A673 (cell line): ENCODE measurements at regions not wholly inside any gene's neighbourhood (a gene's known extent, or its start where the extent isn't known, plus 50 kb on each side); places are given as distances from the start of the nearest gene placed in this dataset.
A peak's percentile ranks its signal among the peaks of the same experiment; 100 is the strongest.

Source experiments
- CTCF ChIP-seq: fragments of 300-800, 200-600 bp; sonication (generic); conservative IDR thresholded peaks from 2 replicates; pipeline ENCODE4 v1.5.1; 2017; ENCODE audit warnings: low read depth, mild to moderate bottlenecking, antibody characterized with exemption, low read length, moderate library complexity, mixed read lengths
- EZH2 ChIP-seq: fragments of 200-600 bp; sonication (generic); IDR thresholded peaks from 2 replicates; pipeline ENCODE4 v1.6.1; 2017; ENCODE audit warnings: borderline replicate concordance, low read depth, mild to moderate bottlenecking, mixed read lengths, antibody characterized with exemption, low read length; ENCODE audit not compliant: poor library complexity, severe bottlenecking

GRCh38 chr11:21811572-21811971 is 381.3 kb upstream of the ANO5 start:
- TF ChIP-seq CTCF (0 out of 2 replicates have a peak, but pooled peaks have one; percentile 21), EZH2 (no peak)
